H1 (cell line): ENCODE measurements at regions not wholly inside any gene's neighbourhood (a gene's known extent, or its start where the extent isn't known, plus 50 kb on each side); places are given as distances from the start of the nearest gene placed in this dataset.

Experiments used
- CTCF ChIA-PET: fragments of 300-600 bp; sonication (Branson Sonifier 250); formaldehyde crosslinking; loops from one replicate; lab custom pipeline; 2021; ENCODE audit not compliant: partially characterized antibody; lab: Charles Lee
- POLR2A ChIA-PET: fragments of 300-600 bp; sonication (Branson Sonifier 250); formaldehyde crosslinking; loops from one replicate; lab custom pipeline; 2021; ENCODE audit warnings: inconsistent platforms; ENCODE audit not compliant: partially characterized antibody; lab: Charles Lee
- DNase-seq, 2 experiments: peaks; one replicate each; pipeline versions ENCODE4 v3.0.0 to v3.0.0-alpha.2; 2010 to 2022; ENCODE audit warnings: low spot score in 2 of 2, low read depth in 1 of 2, mixed read lengths in 1 of 2
- FAIRE-seq: peaks from 2 replicates; lab custom pipeline; 2011; peaks lifted over from hg19 to GRCh38; lab: Jason Lieb, UNC
- H2AFZ ChIP-seq: 2 replicates; pipeline ENCODE4 v1.8.1; 2012; ENCODE audit warnings: low read length, inconsistent platforms
- H2AK5ac ChIP-seq: 2 replicates; pipeline ENCODE4 v1.6.1; 2013; ENCODE audit warnings: low read depth, low read length
- H2BK120ac ChIP-seq: replicated peaks from 2 replicates; pipeline ENCODE3; 2013; ENCODE audit warnings: low read depth, low read length, inconsistent platforms
- H2BK12ac ChIP-seq: 2 replicates; pipeline ENCODE4 v1.6.1; 2013; ENCODE audit warnings: low read depth, low read length
- H2BK15ac ChIP-seq: 2 replicates; pipeline ENCODE4 v1.6.1; 2013; ENCODE audit warnings: low read length
- H2BK20ac ChIP-seq: 2 replicates; pipeline ENCODE4 v1.6.1; 2013; ENCODE audit warnings: low read length
- H2BK5ac ChIP-seq: 2 replicates; pipeline ENCODE4 v1.6.1; 2013; ENCODE audit warnings: low read depth, low read length
- H3K14ac ChIP-seq: 2 replicates; pipeline ENCODE4 v1.6.1; 2013; ENCODE audit warnings: inconsistent platforms; ENCODE audit not compliant: insufficient read length
- H3K18ac ChIP-seq: 2 replicates; pipeline ENCODE4 v1.6.1; 2013; ENCODE audit warnings: low read length; ENCODE audit errors: extremely low read depth
- H3K23ac ChIP-seq: 2 replicates; pipeline ENCODE4 v1.6.1; 2013; ENCODE audit warnings: inconsistent platforms; ENCODE audit not compliant: insufficient read length
- H3K23me2 ChIP-seq: 2 replicates; pipeline ENCODE4 v1.6.1; 2013; ENCODE audit warnings: low read depth, low read length
- H3K27ac ChIP-seq: 2 replicates; pipeline ENCODE4 v1.6.1; 2011; ENCODE audit warnings: low read depth, low read length, inconsistent platforms
- H3K27me3 ChIP-seq, 4 experiments: replicated peaks in 1 of 4; 1 replicate in 1 of 4; 2 replicates in 3 of 4; pipeline versions ENCODE4 v1.6.1 to v1.8.1; 2011 to 2013; ENCODE audit warnings: low read length in 3 of 4, mild to moderate bottlenecking in 3 of 4, inconsistent platforms in 2 of 4, mixed read lengths in 2 of 4, moderate library complexity in 1 of 4; ENCODE audit not compliant: control insufficient read depth in 3 of 4, insufficient read depth in 3 of 4; ENCODE audit errors: extremely low read depth in 1 of 4
- H3K36me3 ChIP-seq, 4 experiments: 2 replicates each; pipeline versions ENCODE4 v1.6.1 to v1.8.1; 2011 to 2013; ENCODE audit warnings: mild to moderate bottlenecking in 4 of 4, low read length in 3 of 4, moderate library complexity in 2 of 4, control low read depth in 1 of 4, inconsistent platforms in 1 of 4; ENCODE audit not compliant: insufficient read depth in 4 of 4, control insufficient read depth in 2 of 4
- H3K4ac ChIP-seq: replicated peaks from 2 replicates; pipeline ENCODE3; 2013; ENCODE audit warnings: low read length, low read depth, mixed read lengths, inconsistent platforms; ENCODE audit not compliant: insufficient read length
- H3K4me1 ChIP-seq, 4 experiments: replicated peaks in 1 of 4; 1 replicate in 1 of 4; 2 replicates in 3 of 4; pipeline versions ENCODE4 v1.6.1 to v1.8.1; 2011 to 2013; ENCODE audit warnings: low read length in 3 of 4, inconsistent platforms in 2 of 4, mixed read lengths in 1 of 4; ENCODE audit not compliant: insufficient read depth in 4 of 4, control insufficient read depth in 3 of 4
- H3K4me2 ChIP-seq, 2 experiments: 2 replicates each; pipeline versions ENCODE4 v1.6.1 to v1.8.1; 2011 to 2013; ENCODE audit warnings: low read depth in 2 of 2, low read length in 2 of 2, control low read depth in 1 of 2, inconsistent platforms in 1 of 2, mild to moderate bottlenecking in 1 of 2; ENCODE audit not compliant: insufficient read depth in 1 of 2
- H3K4me3 ChIP-seq, 4 experiments: fragments of 200-600, 300-600 bp in 1 of 4; sonication (generic), shearing (Covaris generic), sonication (Bioruptor Twin) in 1 of 4; 2 replicates each; pipeline versions ENCODE4 v1.5.1 to v1.8.1; 2011 to 2016; ENCODE audit warnings: low read length in 4 of 4, low read depth in 3 of 4, control low read depth in 2 of 4, inconsistent platforms in 2 of 4, mild to moderate bottlenecking in 2 of 4, mixed read lengths in 1 of 4, moderate library complexity in 1 of 4; ENCODE audit not compliant: insufficient read depth in 2 of 4; ENCODE audit errors: extremely low read depth in 1 of 4
- H3K56ac ChIP-seq: replicated peaks from 2 replicates; pipeline ENCODE3; 2013; ENCODE audit warnings: low read depth, mild to moderate bottlenecking, mixed read lengths, low read length, inconsistent platforms; ENCODE audit not compliant: insufficient read length
- H3K79me1 ChIP-seq: 2 replicates; pipeline ENCODE4 v1.6.1; 2013; ENCODE audit warnings: low read depth, low read length, control low read depth
- H3K79me2 ChIP-seq, 2 experiments: 2 replicates each; pipeline versions ENCODE4 v1.6.1 to v1.8.1; 2012 to 2013; ENCODE audit warnings: low read length in 2 of 2, mild to moderate bottlenecking in 2 of 2, inconsistent platforms in 1 of 2; ENCODE audit not compliant: insufficient read depth in 2 of 2, control insufficient read depth in 1 of 2
- H3K9ac ChIP-seq, 4 experiments: replicated peaks in 1 of 4; 1 replicate in 1 of 4; 2 replicates in 3 of 4; pipeline versions ENCODE4 v1.6.1 to v1.8.1; 2011 to 2013; ENCODE audit warnings: low read depth in 3 of 4, low read length in 3 of 4, control low read depth in 2 of 4, mild to moderate bottlenecking in 2 of 4, moderate library complexity in 2 of 4, inconsistent platforms in 1 of 4; ENCODE audit errors: extremely low read depth in 1 of 4
- H3K9me3 ChIP-seq, 2 experiments: 2 replicates each; pipeline versions ENCODE4 v1.6.1 to v1.8.1; 2012 to 2013; ENCODE audit warnings: mild to moderate bottlenecking in 2 of 2, moderate library complexity in 2 of 2, control low read depth in 1 of 2, inconsistent platforms in 1 of 2, low read depth in 1 of 2, low read length in 1 of 2, mixed read lengths in 1 of 2; ENCODE audit not compliant: insufficient read depth in 2 of 2
- H4K20me1 ChIP-seq, 2 experiments: replicated peaks in 1 of 2; 2 replicates each; pipeline versions ENCODE3 to v1.8.1; 2011 to 2013; ENCODE audit warnings: inconsistent platforms in 2 of 2, low read length in 2 of 2, mild to moderate bottlenecking in 1 of 2; ENCODE audit not compliant: insufficient read depth in 2 of 2, control insufficient read depth in 1 of 2
- H4K5ac ChIP-seq: 2 replicates; pipeline ENCODE4 v1.6.1; 2013; ENCODE audit warnings: low read length, low read depth, mixed read lengths, inconsistent platforms; ENCODE audit not compliant: insufficient read length
- H4K8ac ChIP-seq: 2 replicates; pipeline ENCODE4 v1.8.0; 2013; ENCODE audit warnings: mild to moderate bottlenecking, moderate library complexity, low read length, inconsistent platforms; ENCODE audit not compliant: insufficient read depth; ENCODE audit errors: extremely low read depth
- H4K91ac ChIP-seq: replicated peaks from 2 replicates; pipeline ENCODE3; 2013; ENCODE audit warnings: low read length, mixed read lengths, inconsistent platforms; ENCODE audit not compliant: insufficient read length
- ATF3 ChIP-seq: IDR thresholded peaks from 2 replicates; pipeline ENCODE4 v1.6.1; 2011; ENCODE audit warnings: low read depth, mild to moderate bottlenecking, low read length; ENCODE audit not compliant: insufficient read depth
- CBX8 ChIP-seq: fragments of 300-800, 300-1000 bp; sonication (generic); IDR thresholded peaks from 2 replicates; pipeline ENCODE4 v1.7.1; 2016; ENCODE audit warnings: low read depth, low read length, borderline replicate concordance
- GTF2F1 ChIP-seq: IDR thresholded peaks from 2 replicates; pipeline ENCODE4 v1.6.1; 2012; ENCODE audit warnings: low read depth, low read length, improper control_type of control experiment, borderline replicate concordance
- HDAC2 ChIP-seq, 2 experiments: fragments of 300-600 bp in 1 of 2; sonication (generic) in 1 of 2; IDR thresholded peaks; 2 replicates each; pipeline ENCODE4 v1.6.1; 2011 to 2012; ENCODE audit warnings: low read depth in 2 of 2, low read length in 2 of 2, mild to moderate bottlenecking in 2 of 2, moderate library complexity in 2 of 2, borderline replicate concordance in 1 of 2, inconsistent platforms in 1 of 2
- JUND ChIP-seq: IDR thresholded peaks from 2 replicates; pipeline ENCODE4 v1.6.1; 2011; ENCODE audit warnings: mild to moderate bottlenecking, improper control_type of control experiment, low read length
- MAFK ChIP-seq: IDR thresholded peaks from 2 replicates; pipeline ENCODE4 v1.6.1; 2012; ENCODE audit warnings: low read depth, mild to moderate bottlenecking, improper control_type of control experiment, low read length
- POLR2A ChIP-seq, 2 experiments: IDR thresholded peaks; 1 replicate in 1 of 2; 2 replicates in 1 of 2; pipeline ENCODE4 v1.6.1; 2011; ENCODE audit warnings: low read depth in 2 of 2, low read length in 2 of 2, mild to moderate bottlenecking in 2 of 2; ENCODE audit errors: control extremely low read depth in 1 of 2
- RNF2 ChIP-seq: fragments of 200-900, 300-1000 bp; sonication (generic); IDR thresholded peaks from 2 replicates; pipeline ENCODE4 v1.7.1; 2016; ENCODE audit warnings: borderline replicate concordance, low read depth, mild to moderate bottlenecking, antibody characterized with exemption, low read length; ENCODE audit not compliant: poor library complexity, severe bottlenecking; ENCODE audit errors: missing control alignments
- SP1 ChIP-seq: IDR thresholded peaks from 2 replicates; pipeline ENCODE4 v1.6.1; 2011; ENCODE audit warnings: low read depth, low read length
- SRF ChIP-seq: IDR thresholded peaks from 2 replicates; pipeline ENCODE4 v1.6.1; 2011; ENCODE audit warnings: mild to moderate bottlenecking, low read depth, low read length, moderate library complexity
- TAF1 ChIP-seq: IDR thresholded peaks from 2 replicates; pipeline ENCODE4 v1.6.1; 2011; ENCODE audit warnings: mild to moderate bottlenecking, low read depth, low read length
- TBP ChIP-seq: IDR thresholded peaks from 2 replicates; pipeline ENCODE4 v1.6.1; 2011; ENCODE audit warnings: low read depth, low read length, improper control_type of control experiment
- ZNF274 ChIP-seq: IDR thresholded peaks from 2 replicates; pipeline ENCODE4 v1.7.0; 2012; ENCODE audit warnings: low read length, borderline replicate concordance; ENCODE audit errors: extremely low read depth
- WGBS, 2 experiments: shearing (Covaris generic) in 1 of 2; methylation state at CpG; one replicate each; pipeline versions ENCODE4 v1.1.6 to v1.1.7; 2013 to 2015; ENCODE audit warnings: low lambda C conversion rate in 2 of 2, mixed read lengths in 2 of 2, inconsistent platforms in 1 of 2, low coverage in 1 of 2, missing lambda C conversion rate in 1 of 2; ENCODE audit not compliant: insufficient replicate concordance in 2 of 2, insufficient coverage in 1 of 2, insufficient read length in 1 of 2; ENCODE audit errors: extremely low coverage in 1 of 2, missing lambda C conversion rate in 1 of 2; 5-methylcytosine and 5-hydroxymethylcytosine counted together

DNA sequence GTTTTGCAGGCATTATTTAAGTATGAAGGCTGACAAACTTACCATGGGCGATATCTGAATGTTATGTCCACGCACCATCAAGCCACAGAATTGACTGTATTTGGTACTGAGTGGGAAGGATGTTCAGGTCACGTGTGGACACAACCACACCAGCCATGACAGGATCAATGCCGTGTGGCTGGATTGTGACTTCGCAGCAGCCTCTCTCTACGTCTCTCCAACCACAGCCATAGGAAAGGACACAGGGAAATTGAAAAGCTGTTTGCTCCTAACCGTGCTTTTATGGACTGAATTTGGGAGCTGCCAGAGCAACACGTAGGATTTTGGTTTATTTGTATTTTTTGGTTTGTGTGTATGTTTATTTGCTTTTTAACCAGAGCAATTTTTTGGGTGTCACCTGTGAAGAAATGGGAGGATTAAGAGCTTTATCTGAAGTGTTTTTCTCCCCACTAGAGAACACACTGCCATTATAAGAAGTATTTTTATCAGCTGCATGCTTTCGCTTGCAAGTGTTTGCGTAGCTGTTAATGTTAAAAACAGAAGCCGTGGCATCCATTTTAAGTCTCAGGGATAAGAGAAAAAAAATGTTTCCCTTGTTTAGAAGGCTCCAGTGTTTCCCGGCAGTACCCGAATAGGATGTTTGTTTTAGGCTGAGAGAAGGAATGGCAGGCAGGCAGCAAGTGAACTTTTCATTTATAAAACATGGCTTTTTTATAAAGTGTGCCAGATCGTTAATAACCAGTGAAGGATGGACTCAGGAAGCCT, 401.1 kb upstream of the NFE2L3 start:
- Histone ChIP-seq H3K23ac (no peak overlapping the region), H3K4me2 (no peak overlapping the region), H3K56ac (no peak overlapping the region), H2BK15ac (no peak overlapping the region), H3K79me2 (no peaks in the 10 kb centered on the region), H4K8ac (no peak overlapping the region), H2AK5ac (no peak overlapping the region), H3K27ac (no peak overlapping the region), H3K4me1 (peaks cover 0 to 4% (median 1%) of the 10 kb centered on the region in 4 experiments; a peak in 3 of 7 replicates), H3K9me3 (no peaks in the 10 kb centered on the region), H3K36me3 (no peaks in the 10 kb centered on the region; a peak in 1 of 8 replicates), H3K9ac (no peak overlapping the region), H3K79me1 (no peaks in the 10 kb centered on the region), H2BK120ac (no peak overlapping the region), H3K23me2 (no peaks in the 10 kb centered on the region), H4K5ac (no peak overlapping the region), H4K20me1 (no peaks in the 10 kb centered on the region), H2BK12ac (no peak overlapping the region), H3K18ac (no peak overlapping the region), H2BK5ac (no peak overlapping the region), H3K14ac (no peak overlapping the region), H2AFZ (peak overlapping the region; percentile 86), H3K4me3 (no peak overlapping the region), H2BK20ac (no peak overlapping the region), H4K91ac (no peak overlapping the region), H3K27me3 (no peaks in the 10 kb centered on the region), H3K4ac (no peak overlapping the region)
- DNase-seq, result no peak
- 87% methylated on average over 14 of the region's 14 CpGs; no CpG with 5 or more reads in 1 of the 2 experiments for WGBS, 2 experiments
- ChIA-PET POLR2A (interaction anchor here (1.4 kb wide), 1 partner anchor 9 kb away, joined by 3 read pairs; no protein-coding TSS in a partner anchor), CTCF (interaction anchor here (1.1 to 1.2 kb wide), 2 partner anchors 16 to 30 kb away, joined by 3 read pairs; no protein-coding TSS in a partner anchor)
- no peak for FAIRE-seq
- TF ChIP-seq TAF1, result no peak
- no peak for TF ChIP-seq JUND
- TF ChIP-seq SP1, result no peak
- TF ChIP-seq MAFK, result no peak
- no peak for TF ChIP-seq POLR2A (IDR thresholded peaks at IDR 0.05; ENCODE audit: control extremely low read depth in 1 of 2, low read depth in 2 of 2, low read length in 2 of 2)
- TF ChIP-seq RNF2, result no peak
- no peak for TF ChIP-seq TBP
- no peak for TF ChIP-seq ZNF274
- TF ChIP-seq HDAC2 (IDR thresholded peaks at IDR 0.05; ENCODE audit: borderline replicate concordance in 1 of 2, low read depth in 2 of 2, low read length in 2 of 2), result no peak
- no peak for TF ChIP-seq CBX8
- TF ChIP-seq ATF3, result no peak
- no peak for TF ChIP-seq GTF2F1
- no peak for TF ChIP-seq SRF
